Left forelimb (tissue), 1 donor: ENCODE measurements at regions not wholly inside any gene's neighbourhood (a gene's known extent, or its start where the extent isn't known, plus 50 kb on each side); places are given as distances from the start of the nearest gene placed in this dataset.
"Not testable (repeated sequence)": the region's sequence is repeated elsewhere in the genome, so short reads cannot be mapped to it uniquely, and the experiment has no call there.

Source experiments
- DNase-seq: peaks from one replicate; pipeline ENCODE4 v3.0.0-alpha.2; 2018; ENCODE audit warnings: low spot score

GRCh38 chr3:187852842-187853730, 107.8 kb upstream of the BCL6 start:
- DNase-seq, result no peak

GRCh38 chr3:187855131-187855530, 109.9 kb upstream of the BCL6 start:
- no peak for DNase-seq

- no peak for DNase-seq
Observed at GRCh38 chr3:187856555-187856954, 111.3 kb upstream of the BCL6 start.

- DNase-seq, result no peak
Observed at GRCh38 chr3:187858041-187858440, 112.8 kb upstream of the BCL6 start.

- no peak for DNase-seq
Observed at GRCh38 chr3:187858711-187859110, 113.4 kb upstream of the BCL6 start.

- DNase-seq, result not testable (repeated sequence)
Observed at GRCh38 chr3:187862701-187863277, 117.5 kb upstream of the BCL6 start.

- DNase-seq, result no peak
Observed at GRCh38 chr3:187870360-187871203, 125.3 kb upstream of the BCL6 start.

- DNase-seq, result no peak
Observed at GRCh38 chr3:187871204-187871591, 125.9 kb upstream of the BCL6 start.

GRCh38 chr3:187871848-187872247, 126.6 kb upstream of the BCL6 start:
- no peak for DNase-seq

GRCh38 chr3:187873843-187874242, 128.6 kb upstream of the BCL6 start:
- no peak for DNase-seq

GRCh38 chr3:187875863-187876262, 130.6 kb upstream of the BCL6 start:
- no peak for DNase-seq

GRCh38 chr3:187878772-187879518, 133.7 kb upstream of the BCL6 start:
- no peak for DNase-seq

- no peak for DNase-seq
Observed at GRCh38 chr3:187880441-187880840, 135.2 kb upstream of the BCL6 start.

GRCh38 chr3:187880851-187881250, 135.6 kb upstream of the BCL6 start:
- no peak for DNase-seq

- no peak for DNase-seq
Observed at GRCh38 chr3:187888701-187889100, 143.4 kb upstream of the BCL6 start.

- no peak for DNase-seq
Observed at GRCh38 chr3:187889106-187889505, 143.8 kb upstream of the BCL6 start.

- DNase-seq, result no peak
Observed at GRCh38 chr3:187889601-187890404, 144.5 kb upstream of the BCL6 start.

- not testable (repeated sequence) for DNase-seq
Observed at GRCh38 chr3:187890405-187890752, 145.1 kb upstream of the BCL6 start.

GRCh38 chr3:187896646-187897045, 151.4 kb upstream of the BCL6 start:
- peak; percentile 75 for DNase-seq

- DNase-seq, result no peak
Observed at GRCh38 chr3:187899246-187899645, 154.0 kb upstream of the BCL6 start.
